ENCODE measurements at regions not wholly inside any gene's neighbourhood (a gene's known extent, or its start where the extent isn't known, plus 50 kb on each side); places are given as distances from the start of the nearest gene placed in this dataset.

GRCh38 chr1:224492015-224492414, 57.4 kb upstream of the WDR26 start:
- no peak for TF ChIP-seq EZH2phosphoT487 (IDR thresholded peaks at IDR 0.05; ENCODE audit: insufficient read depth, low read depth)
- TF ChIP-seq EZH2 (IDR thresholded peaks at IDR 0.05; ENCODE audit: insufficient read depth, poor library complexity, severe bottlenecking): no peak

Measured in GM23248 (cell line).